ENCODE measurements at regions not wholly inside any gene's neighbourhood (a gene's known extent, or its start where the extent isn't known, plus 50 kb on each side); places are given as distances from the start of the nearest gene placed in this dataset.

DNA sequence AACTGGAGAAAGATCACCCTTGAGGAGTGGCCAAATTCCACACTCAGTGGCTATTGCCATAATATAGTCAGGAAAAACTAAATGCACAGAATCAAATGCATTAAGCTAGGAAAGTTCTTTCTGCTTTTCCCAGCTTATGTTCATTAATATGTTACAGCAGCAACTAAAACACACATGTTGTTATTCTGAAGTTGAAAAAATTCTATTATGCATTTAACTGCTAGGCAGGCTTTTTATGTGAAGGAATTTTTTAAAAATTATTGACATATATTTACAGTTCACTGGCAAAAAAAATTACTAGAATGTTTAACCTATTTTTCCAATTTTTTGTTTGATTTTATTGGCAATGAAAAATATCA lies 135.2 kb upstream of the IL12A start:
- Histone ChIP-seq H3K27me3 (no peaks in the 10 kb centered on the region), H3K4me1 (peaks cover 3 to 49% (median 15%) of the 10 kb centered on the region in 4 donors), H3K4me3 (no peak overlapping the region), H3K36me3 (no peaks in the 10 kb centered on the region), H3K27ac (peak overlapping the region; percentile 82 to 88 (median 85)), H3K9me3 (no peaks in the 10 kb centered on the region)
- intact Hi-C loops (cut with DNase I; ENCODE audit: low total_unique reads) (no loop called here), in situ Hi-C loops (cut with MboI; ENCODE audit: low pct_ligation_motif_present in 1 of 4, low pct_unique_long_range_greater_than_20kb in 1 of 4, low sequenced_read_pairs in 3 of 4) (no loop called here)
- TF ChIP-seq POLR2AphosphoS5 (IDR thresholded peaks at IDR 0.05) (no peak), POLR2A (IDR thresholded peaks at IDR 0.05) (no peak)
- DNase-seq: no peak

DNA sequence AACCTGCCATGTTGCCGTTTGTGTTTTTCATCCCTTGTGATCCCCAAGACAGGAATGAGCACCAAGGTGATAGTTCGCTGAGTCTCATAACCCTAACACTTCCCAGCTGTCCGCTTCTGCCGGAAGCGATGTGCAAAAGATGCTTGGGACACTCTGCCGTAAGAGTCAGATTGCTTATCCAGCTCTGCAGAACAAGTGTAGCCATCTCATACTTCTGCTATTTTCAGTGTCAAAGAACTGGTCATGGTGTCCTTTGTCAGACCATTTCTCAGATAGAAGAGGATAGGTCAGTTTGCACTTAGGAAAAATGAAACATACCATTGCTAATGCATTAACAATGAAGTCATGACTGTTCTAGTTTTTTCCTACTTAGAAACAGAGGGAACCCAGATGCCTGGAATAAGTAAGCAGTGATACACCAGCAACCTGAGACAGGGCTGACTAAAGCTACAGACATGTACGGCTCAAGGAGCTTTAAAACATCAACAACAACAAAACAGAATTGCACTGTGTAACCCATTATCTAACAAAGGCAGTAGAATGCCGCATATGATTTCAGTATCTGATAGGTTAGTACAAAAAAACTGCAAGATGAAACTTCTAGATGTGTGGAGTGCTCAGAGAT lies 134.0 kb upstream of the IL12A start:
- H3K27ac ChIP-seq: peak overlapping the region; percentile 82 to 88 (median 85)
- no peak for DNase-seq
- WGBS, 2 donors (ENCODE audit: low coverage in 1 of 2): 53 to 71% methylated on average over 3 to 8 of the region's 8 CpGs
- TF ChIP-seq POLR2AphosphoS5 (IDR thresholded peaks at IDR 0.05): peak in 1 of 3 donors; percentile 17
- TF ChIP-seq EP300 (IDR thresholded peaks at IDR 0.05; ENCODE audit: low read depth): no peak
- no peak for TF ChIP-seq CTCF (IDR thresholded peaks at IDR 0.05)
- TF ChIP-seq POLR2A (IDR thresholded peaks at IDR 0.05): no peak
- in situ Hi-C loops (cut with MboI; ENCODE audit: low pct_ligation_motif_present in 1 of 4, low pct_unique_long_range_greater_than_20kb in 1 of 4, low sequenced_read_pairs in 3 of 4) (no loop called here), intact Hi-C loops (cut with DNase I; ENCODE audit: low total_unique reads) (no loop called here)
- no peaks in the 10 kb centered on the region for H3K27me3 ChIP-seq
- H3K4me3 ChIP-seq: no peak overlapping the region
- peaks cover 3 to 54% (median 16%) of the 10 kb centered on the region in 4 donors for H3K4me1 ChIP-seq
- no peaks in the 10 kb centered on the region for H3K36me3 ChIP-seq
- no peaks in the 10 kb centered on the region for H3K9me3 ChIP-seq

DNA sequence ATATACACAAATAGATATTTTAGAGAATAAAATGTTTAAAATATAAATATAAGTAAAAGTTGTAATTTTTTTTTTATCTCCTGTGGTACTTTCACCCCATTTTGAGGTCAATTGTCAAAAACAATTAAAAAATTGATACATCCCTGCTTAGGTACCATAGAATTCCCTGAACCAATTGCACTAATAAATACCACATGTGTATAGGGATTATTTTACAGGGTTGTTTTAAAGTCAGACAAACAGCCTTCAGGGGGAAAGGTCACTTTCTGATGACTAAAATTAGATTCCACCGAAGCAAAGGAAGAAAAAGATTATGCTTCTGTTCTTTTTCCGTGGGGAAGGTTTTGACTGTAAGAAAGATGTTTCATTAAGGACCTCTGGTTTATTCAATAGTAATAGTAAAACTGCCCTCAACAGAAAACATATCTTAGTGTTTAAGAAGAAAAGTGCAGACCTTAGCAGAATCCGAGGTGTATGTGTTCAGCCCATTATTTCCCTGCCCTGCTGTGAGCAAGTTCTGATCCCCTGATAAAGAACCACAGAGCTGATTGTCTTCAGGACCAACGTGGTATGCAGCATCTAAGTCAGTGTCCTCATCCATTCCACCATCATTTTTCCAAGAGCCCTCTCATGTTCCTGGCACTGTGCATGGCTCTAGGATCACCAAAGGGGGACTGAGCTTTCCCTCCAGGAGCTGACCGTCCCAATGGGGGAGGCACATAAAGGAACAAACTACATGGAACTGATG lies 132.9 kb upstream of the IL12A start:
- no peak overlapping the region for H3K4me3 ChIP-seq
- intact Hi-C loops (cut with DNase I; ENCODE audit: low total_unique reads) (no loop called here), in situ Hi-C loops (cut with MboI; ENCODE audit: low pct_ligation_motif_present in 1 of 4, low pct_unique_long_range_greater_than_20kb in 1 of 4, low sequenced_read_pairs in 3 of 4) (no loop called here)
- no peak for TF ChIP-seq POLR2A (IDR thresholded peaks at IDR 0.05)
- no peak for TF ChIP-seq EP300 (IDR thresholded peaks at IDR 0.05; ENCODE audit: low read depth)
- TF ChIP-seq CTCF (IDR thresholded peaks at IDR 0.05): no peak
- no peak for TF ChIP-seq POLR2AphosphoS5 (IDR thresholded peaks at IDR 0.05)
- DNase-seq: no peak
- no peaks in the 10 kb centered on the region for H3K9me3 ChIP-seq
- no peaks in the 10 kb centered on the region for H3K36me3 ChIP-seq
- peak overlapping the region; percentile 82 to 88 (median 85) for H3K27ac ChIP-seq
- peaks cover 3 to 65% (median 16%) of the 10 kb centered on the region in 4 donors for H3K4me1 ChIP-seq
- WGBS, 2 donors (ENCODE audit: low coverage in 1 of 2): 60 to 69% methylated on average over 3 to 5 of the region's 5 CpGs
- H3K27me3 ChIP-seq: no peaks in the 10 kb centered on the region

- WGBS, 2 donors (ENCODE audit: low coverage in 1 of 2): 65% methylated on average over 13 of the region's 13 CpGs; no CpG with 5 or more reads in 1 of the 2 donors
- Histone ChIP-seq H3K27me3 (no peaks in the 10 kb centered on the region), H3K27ac (peak overlapping the region; percentile 82 to 88 (median 85)), H3K4me3 (no peak overlapping the region), H3K9me3 (no peaks in the 10 kb centered on the region), H3K36me3 (no peaks in the 10 kb centered on the region), H3K4me1 (peaks cover 0 to 71% (median 17%) of the 10 kb centered on the region in 4 donors)
- in situ Hi-C loops (cut with MboI; ENCODE audit: low pct_ligation_motif_present in 1 of 4, low pct_unique_long_range_greater_than_20kb in 1 of 4, low sequenced_read_pairs in 3 of 4): no loop called here
- DNase-seq: no peak
- TF ChIP-seq EP300 (IDR thresholded peaks at IDR 0.05; ENCODE audit: low read depth): no peak
- no peak for TF ChIP-seq CTCF (IDR thresholded peaks at IDR 0.05)
- intact Hi-C loops (cut with DNase I; ENCODE audit: low total_unique reads): no loop called here
These were observed 132.0 kb upstream of the IL12A start for GRCh38 chr3:159856590-159857104.
